ENCODE measurements at regions not wholly inside any gene's neighbourhood (a gene's known extent, or its start where the extent isn't known, plus 50 kb on each side); places are given as distances from the start of the nearest gene placed in this dataset.
"Not testable (repeated sequence)": the region's sequence is repeated elsewhere in the genome, so short reads cannot be mapped to it uniquely, and the experiment has no call there.

DNA sequence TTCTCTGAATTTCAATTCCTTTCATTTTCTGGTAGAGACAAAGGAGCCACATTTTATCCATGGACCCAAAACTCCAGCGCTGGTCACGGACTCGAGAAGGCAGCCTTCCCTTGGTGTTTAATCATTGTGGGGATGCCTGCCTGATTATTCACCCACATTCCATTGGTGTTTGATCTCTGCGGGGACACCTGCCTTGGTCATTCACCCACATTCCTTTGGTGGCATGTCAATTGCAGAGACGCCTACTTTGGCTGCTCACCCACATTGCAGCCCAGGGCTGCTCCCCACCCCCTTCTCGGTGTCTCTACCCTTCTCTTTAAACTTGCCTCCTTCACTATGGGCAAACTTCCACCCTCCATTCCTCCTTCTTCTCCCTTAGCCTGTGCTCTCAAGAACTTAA is 780.7 kb upstream of the POU3F4 start:
- TF ChIP-seq, protein P1, sequence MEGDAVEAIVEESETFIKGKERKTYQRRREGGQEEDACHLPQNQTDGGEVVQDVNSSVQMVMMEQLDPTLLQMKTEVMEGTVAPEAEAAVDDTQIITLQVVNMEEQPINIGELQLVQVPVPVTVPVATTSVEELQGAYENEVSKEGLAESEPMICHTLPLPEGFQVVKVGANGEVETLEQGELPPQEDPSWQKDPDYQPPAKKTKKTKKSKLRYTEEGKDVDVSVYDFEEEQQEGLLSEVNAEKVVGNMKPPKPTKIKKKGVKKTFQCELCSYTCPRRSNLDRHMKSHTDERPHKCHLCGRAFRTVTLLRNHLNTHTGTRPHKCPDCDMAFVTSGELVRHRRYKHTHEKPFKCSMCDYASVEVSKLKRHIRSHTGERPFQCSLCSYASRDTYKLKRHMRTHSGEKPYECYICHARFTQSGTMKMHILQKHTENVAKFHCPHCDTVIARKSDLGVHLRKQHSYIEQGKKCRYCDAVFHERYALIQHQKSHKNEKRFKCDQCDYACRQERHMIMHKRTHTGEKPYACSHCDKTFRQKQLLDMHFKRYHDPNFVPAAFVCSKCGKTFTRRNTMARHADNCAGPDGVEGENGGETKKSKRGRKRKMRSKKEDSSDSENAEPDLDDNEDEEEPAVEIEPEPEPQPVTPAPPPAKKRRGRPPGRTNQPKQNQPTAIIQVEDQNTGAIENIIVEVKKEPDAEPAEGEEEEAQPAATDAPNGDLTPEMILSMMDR (IDR thresholded peaks at IDR 0.05; ENCODE audit: extremely low read depth in 1 of 2, insufficient read depth in 1 of 2, low read depth in 1 of 2, low read length in 2 of 2), result not testable (repeated sequence)
- not testable (repeated sequence) for TF ChIP-seq POLR2AphosphoS5 (IDR thresholded peaks at IDR 0.05; ENCODE audit: insufficient read depth, low read depth, low read length); POLR2A (IDR thresholded peaks at IDR 0.05; ENCODE audit: low read depth, low read length); EZH2 (IDR thresholded peaks at IDR 0.05; ENCODE audit: borderline replicate concordance, low read depth, low read length, severe bottlenecking); JUN (IDR thresholded peaks at IDR 0.05; ENCODE audit: borderline replicate concordance, insufficient read depth, insufficient read length, low read depth); FOS (IDR thresholded peaks at IDR 0.05; ENCODE audit: borderline replicate concordance, insufficient read depth, low read length)
- TF ChIP-seq, protein P2, sequence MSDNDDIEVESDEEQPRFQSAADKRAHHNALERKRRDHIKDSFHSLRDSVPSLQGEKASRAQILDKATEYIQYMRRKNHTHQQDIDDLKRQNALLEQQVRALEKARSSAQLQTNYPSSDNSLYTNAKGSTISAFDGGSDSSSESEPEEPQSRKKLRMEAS (IDR thresholded peaks at IDR 0.05; ENCODE audit: insufficient read depth, insufficient read length), result not testable (repeated sequence)

Data from endothelial cell of umbilical vein (primary cell).